Liver (tissue), 7 donors: ENCODE measurements at regions not wholly inside any gene's neighbourhood (a gene's known extent, or its start where the extent isn't known, plus 50 kb on each side); places are given as distances from the start of the nearest gene placed in this dataset.

Experiments
- DNase-seq: peaks from one replicate; pipeline ENCODE4 v3.0.0-alpha.2; 2017; ENCODE audit warnings: low spot score
- H3K27ac ChIP-seq, 2 donors: one replicate each; pipeline ENCODE4 v1.7.0; 2013; ENCODE audit warnings: inconsistent platforms in 2 of 2, low read length in 2 of 2, control low read depth in 1 of 2, low read depth in 1 of 2, mild to moderate bottlenecking in 1 of 2
- H3K27me3 ChIP-seq, 4 donors: one replicate each; pipeline versions ENCODE4 v1.6.1 to v1.7.0; 2013; ENCODE audit warnings: low read length in 3 of 4, inconsistent platforms in 1 of 4, mild to moderate bottlenecking in 1 of 4, moderate library complexity in 1 of 4; ENCODE audit not compliant: control insufficient read depth in 4 of 4, insufficient read depth in 4 of 4
- H3K36me3 ChIP-seq, 4 donors: one replicate each; pipeline versions ENCODE4 v1.6.1 to v1.7.0; 2013; ENCODE audit warnings: low read length in 3 of 4, mild to moderate bottlenecking in 3 of 4, low read depth in 1 of 4, moderate library complexity in 1 of 4; ENCODE audit not compliant: control insufficient read depth in 4 of 4, insufficient read depth in 3 of 4
- H3K4me1 ChIP-seq, 4 donors: one replicate each; pipeline versions ENCODE4 v1.6.1 to v1.7.0; 2013; ENCODE audit warnings: low read length in 3 of 4, mild to moderate bottlenecking in 3 of 4, moderate library complexity in 1 of 4; ENCODE audit not compliant: control insufficient read depth in 4 of 4, insufficient read depth in 4 of 4
- H3K4me3 ChIP-seq, 3 donors: one replicate each; pipeline versions ENCODE4 v1.6.1 to v1.7.0; 2013; ENCODE audit warnings: low read length in 3 of 3, control low read depth in 1 of 3, low read depth in 1 of 3, mild to moderate bottlenecking in 1 of 3
- H3K9ac ChIP-seq, 2 donors: one replicate each; pipeline ENCODE4 v1.7.0; 2013; ENCODE audit warnings: low read length in 2 of 2, mild to moderate bottlenecking in 2 of 2, moderate library complexity in 2 of 2, control low read depth in 1 of 2, low read depth in 1 of 2
- H3K9me3 ChIP-seq, 4 donors: one replicate each; pipeline versions ENCODE4 v1.6.1 to v1.7.0; 2013; ENCODE audit warnings: low read length in 3 of 4; ENCODE audit not compliant: control insufficient read depth in 4 of 4
- EGR1 ChIP-seq, 2 donors: IDR thresholded peaks; 2 replicates each; pipeline ENCODE4 v1.6.1; 2016 to 2018; ENCODE audit warnings: antibody characterized with exemption in 2 of 2, low read depth in 2 of 2
- FOXA1 ChIP-seq: IDR thresholded peaks from 2 replicates; pipeline ENCODE4 v1.6.1; 2016; ENCODE audit warnings: antibody characterized with exemption
- FOXA2 ChIP-seq: IDR thresholded peaks from 2 replicates; pipeline ENCODE4 v1.6.1; 2016; ENCODE audit warnings: antibody characterized with exemption
- GABPA ChIP-seq, 2 donors: IDR thresholded peaks in 1 of 2; conservative IDR thresholded peaks in 1 of 2; 2 replicates each; pipeline ENCODE4 v1.6.1; 2016; ENCODE audit warnings: antibody characterized with exemption in 2 of 2, mild to moderate bottlenecking in 1 of 2, moderate library complexity in 1 of 2
- HNF4A ChIP-seq, 2 donors: conservative IDR thresholded peaks; 2 replicates each; pipeline ENCODE4 v1.6.1; 2016; ENCODE audit warnings: antibody characterized with exemption in 2 of 2, mild to moderate bottlenecking in 2 of 2
- HNF4G ChIP-seq: IDR thresholded peaks from 2 replicates; pipeline ENCODE4 v1.6.1; 2016; ENCODE audit warnings: antibody characterized with exemption
- JUND ChIP-seq, 2 donors: IDR thresholded peaks; 2 replicates each; pipeline ENCODE4 v1.6.1; 2016; ENCODE audit warnings: antibody characterized with exemption in 2 of 2
- NR2F2 ChIP-seq: IDR thresholded peaks from 2 replicates; pipeline ENCODE4 v1.6.1; 2016; ENCODE audit warnings: antibody characterized with exemption
- RAD21 ChIP-seq, 2 donors: IDR thresholded peaks; 2 replicates each; pipeline ENCODE4 v1.6.1; 2016; ENCODE audit warnings: antibody characterized with exemption in 2 of 2, mild to moderate bottlenecking in 2 of 2
- RXRA ChIP-seq, 2 donors: IDR thresholded peaks; 2 replicates each; pipeline ENCODE4 v1.6.1; 2017 to 2018; ENCODE audit warnings: antibody characterized with exemption in 2 of 2, mild to moderate bottlenecking in 1 of 2
- SP1 ChIP-seq: IDR thresholded peaks from 2 replicates; pipeline ENCODE4 v1.6.1; 2018; ENCODE audit warnings: antibody characterized with exemption, mild to moderate bottlenecking
- TAF1 ChIP-seq: conservative IDR thresholded peaks from 2 replicates; pipeline ENCODE4 v1.6.1; 2016; ENCODE audit warnings: antibody characterized with exemption, mild to moderate bottlenecking
- YY1 ChIP-seq: IDR thresholded peaks from 2 replicates; pipeline ENCODE4 v1.6.1; 2016; ENCODE audit warnings: antibody characterized with exemption, mild to moderate bottlenecking
- ZBTB33 ChIP-seq: IDR thresholded peaks from 2 replicates; pipeline ENCODE4 v1.6.1; 2016; ENCODE audit warnings: antibody characterized with exemption
- WGBS: extraction: QIAGEN DNeasy Blood & Tissue Kit; methylation state at CpG from one replicate; pipeline ENCODE4 v1.1.7; 2013; 5-methylcytosine and 5-hydroxymethylcytosine counted together
- TF ChIP-seq, protein P1 (sequence below): IDR thresholded peaks from 2 replicates; pipeline ENCODE4 v1.6.1; 2016; ENCODE audit warnings: antibody characterized with exemption, mild to moderate bottlenecking
- TF ChIP-seq, protein P2 (sequence below): IDR thresholded peaks from 2 replicates; pipeline ENCODE4 v1.6.1; 2016; ENCODE audit warnings: antibody characterized with exemption
- donor health status: healthy.
- donor health status: healthy.
- donor health status: healthy.
- donor health status: healthy.

GRCh38 chr9:86783884-86784283 is 163.4 kb downstream of the GAS1 start:
- Histone ChIP-seq H3K4me3 (no peak overlapping the region), H3K4me1 (no peaks in the 10 kb centered on the region), H3K27me3 (no peaks in the 10 kb centered on the region), H3K9me3 (no peaks in the 10 kb centered on the region), H3K36me3 (no peaks in the 10 kb centered on the region), H3K27ac (no peak overlapping the region), H3K9ac (no peak overlapping the region)
- no peak for DNase-seq
- TF ChIP-seq FOXA1: no peak
- TF ChIP-seq RAD21 (IDR thresholded peaks at IDR 0.05): no peak
- no peak for TF ChIP-seq RXRA (IDR thresholded peaks at IDR 0.05)
- TF ChIP-seq YY1: no peak
- TF ChIP-seq ZBTB33: no peak
- TF ChIP-seq GABPA (IDR thresholded peaks at IDR 0.05 in 1 of 2, conservative IDR thresholded peaks at IDR 0.05 in 1 of 2): no peak
- no peak for TF ChIP-seq FOXA2
- TF ChIP-seq SP1: no peak
- no peak for TF ChIP-seq EGR1 (IDR thresholded peaks at IDR 0.05; ENCODE audit: low read depth in 2 of 2)
- no peak for TF ChIP-seq NR2F2
- WGBS: 48% methylated on average over 3 of the region's 3 CpGs

DNA sequence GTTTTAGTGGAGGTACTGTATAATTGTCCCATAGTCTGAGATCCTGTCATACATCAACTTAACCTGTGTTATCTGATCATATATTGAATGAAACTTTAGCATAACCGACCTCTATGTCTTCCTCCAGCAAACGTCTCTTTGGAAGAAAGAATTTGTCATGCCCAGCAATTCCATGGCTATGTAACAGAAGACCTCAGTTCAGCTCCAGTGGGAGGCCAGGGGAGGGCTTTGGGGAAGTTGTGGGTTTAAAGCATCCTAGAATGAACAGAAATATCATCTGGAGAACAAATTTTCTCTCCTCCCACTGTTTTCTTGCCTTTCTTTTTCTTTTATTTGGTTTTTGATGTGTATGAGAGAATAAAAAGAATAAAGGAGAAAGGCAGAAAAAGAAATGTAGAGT is 164.5 kb downstream of the GAS1 start:
- no peak for TF ChIP-seq SP1
- no peak for TF ChIP-seq NR2F2
- TF ChIP-seq, protein P1, sequence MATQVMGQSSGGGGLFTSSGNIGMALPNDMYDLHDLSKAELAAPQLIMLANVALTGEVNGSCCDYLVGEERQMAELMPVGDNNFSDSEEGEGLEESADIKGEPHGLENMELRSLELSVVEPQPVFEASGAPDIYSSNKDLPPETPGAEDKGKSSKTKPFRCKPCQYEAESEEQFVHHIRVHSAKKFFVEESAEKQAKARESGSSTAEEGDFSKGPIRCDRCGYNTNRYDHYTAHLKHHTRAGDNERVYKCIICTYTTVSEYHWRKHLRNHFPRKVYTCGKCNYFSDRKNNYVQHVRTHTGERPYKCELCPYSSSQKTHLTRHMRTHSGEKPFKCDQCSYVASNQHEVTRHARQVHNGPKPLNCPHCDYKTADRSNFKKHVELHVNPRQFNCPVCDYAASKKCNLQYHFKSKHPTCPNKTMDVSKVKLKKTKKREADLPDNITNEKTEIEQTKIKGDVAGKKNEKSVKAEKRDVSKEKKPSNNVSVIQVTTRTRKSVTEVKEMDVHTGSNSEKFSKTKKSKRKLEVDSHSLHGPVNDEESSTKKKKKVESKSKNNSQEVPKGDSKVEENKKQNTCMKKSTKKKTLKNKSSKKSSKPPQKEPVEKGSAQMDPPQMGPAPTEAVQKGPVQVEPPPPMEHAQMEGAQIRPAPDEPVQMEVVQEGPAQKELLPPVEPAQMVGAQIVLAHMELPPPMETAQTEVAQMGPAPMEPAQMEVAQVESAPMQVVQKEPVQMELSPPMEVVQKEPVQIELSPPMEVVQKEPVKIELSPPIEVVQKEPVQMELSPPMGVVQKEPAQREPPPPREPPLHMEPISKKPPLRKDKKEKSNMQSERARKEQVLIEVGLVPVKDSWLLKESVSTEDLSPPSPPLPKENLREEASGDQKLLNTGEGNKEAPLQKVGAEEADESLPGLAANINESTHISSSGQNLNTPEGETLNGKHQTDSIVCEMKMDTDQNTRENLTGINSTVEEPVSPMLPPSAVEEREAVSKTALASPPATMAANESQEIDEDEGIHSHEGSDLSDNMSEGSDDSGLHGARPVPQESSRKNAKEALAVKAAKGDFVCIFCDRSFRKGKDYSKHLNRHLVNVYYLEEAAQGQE: no peak
- no peak for TF ChIP-seq YY1
- TF ChIP-seq ZBTB33: no peak
- TF ChIP-seq, protein P2, sequence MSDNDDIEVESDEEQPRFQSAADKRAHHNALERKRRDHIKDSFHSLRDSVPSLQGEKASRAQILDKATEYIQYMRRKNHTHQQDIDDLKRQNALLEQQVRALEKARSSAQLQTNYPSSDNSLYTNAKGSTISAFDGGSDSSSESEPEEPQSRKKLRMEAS: no peak
- TF ChIP-seq JUND (IDR thresholded peaks at IDR 0.05): no peak
- no peak for TF ChIP-seq EGR1 (IDR thresholded peaks at IDR 0.05; ENCODE audit: low read depth in 2 of 2)
- no peak for TF ChIP-seq HNF4A (conservative IDR thresholded peaks at IDR 0.05)
- TF ChIP-seq FOXA1: no peak
- no peak for TF ChIP-seq RXRA (IDR thresholded peaks at IDR 0.05)
- TF ChIP-seq HNF4G: no peak
- no peak for TF ChIP-seq FOXA2
- TF ChIP-seq TAF1: no peak
- no peaks in the 10 kb centered on the region for H3K9me3 ChIP-seq
- no peaks in the 10 kb centered on the region for H3K4me1 ChIP-seq
- H3K27me3 ChIP-seq: no peaks in the 10 kb centered on the region
- DNase-seq: no peak
- no peak overlapping the region for H3K4me3 ChIP-seq
- no peaks in the 10 kb centered on the region for H3K36me3 ChIP-seq
- H3K27ac ChIP-seq: no peak overlapping the region
- WGBS: 74% methylated on average over 2 of the region's 2 CpGs
- H3K9ac ChIP-seq: no peak overlapping the region
